ENCODE measurements at regions not wholly inside any gene's neighbourhood (a gene's known extent, or its start where the extent isn't known, plus 50 kb on each side); places are given as distances from the start of the nearest gene placed in this dataset.
"Not testable (repeated sequence)": the region's sequence is repeated elsewhere in the genome, so short reads cannot be mapped to it uniquely, and the experiment has no call there.

DNA sequence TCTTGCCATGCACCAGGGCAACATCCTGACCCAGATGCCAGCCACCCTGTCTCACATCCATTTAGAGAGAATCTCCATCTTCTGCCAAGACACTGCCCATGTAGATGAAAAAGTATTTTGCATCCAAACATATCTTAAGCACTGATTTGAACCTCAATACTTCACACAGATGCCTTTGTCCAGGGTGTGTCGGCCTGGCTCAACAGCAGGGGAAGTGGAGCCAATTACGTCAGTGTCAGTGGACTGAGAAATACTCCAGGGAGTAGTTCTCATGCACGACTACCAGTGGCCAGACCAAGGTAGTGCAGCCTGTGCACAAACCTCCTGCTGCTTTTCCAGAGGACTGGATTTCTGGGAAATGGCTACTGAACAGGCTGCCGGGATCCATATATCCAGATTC is 4840.7 kb upstream of the OR11H1 start:
- not testable (repeated sequence) for H3K27me3 Mint-ChIP-seq (ENCODE audit: unreplicated experiment); H3K4me3 Mint-ChIP-seq (ENCODE audit: unreplicated experiment); H3K36me3 Mint-ChIP-seq (ENCODE audit: low read depth, unreplicated experiment); H3K9me3 Mint-ChIP-seq (ENCODE audit: unreplicated experiment); H3K4me1 Mint-ChIP-seq (ENCODE audit: unreplicated experiment); DNase-seq (ENCODE audit: low spot score); H3K27ac Mint-ChIP-seq (ENCODE audit: unreplicated experiment)
- peak; percentile 19 for TF ChIP-seq CTCF (IDR thresholded peaks at IDR 0.05; ENCODE audit: unreplicated experiment)

DNA sequence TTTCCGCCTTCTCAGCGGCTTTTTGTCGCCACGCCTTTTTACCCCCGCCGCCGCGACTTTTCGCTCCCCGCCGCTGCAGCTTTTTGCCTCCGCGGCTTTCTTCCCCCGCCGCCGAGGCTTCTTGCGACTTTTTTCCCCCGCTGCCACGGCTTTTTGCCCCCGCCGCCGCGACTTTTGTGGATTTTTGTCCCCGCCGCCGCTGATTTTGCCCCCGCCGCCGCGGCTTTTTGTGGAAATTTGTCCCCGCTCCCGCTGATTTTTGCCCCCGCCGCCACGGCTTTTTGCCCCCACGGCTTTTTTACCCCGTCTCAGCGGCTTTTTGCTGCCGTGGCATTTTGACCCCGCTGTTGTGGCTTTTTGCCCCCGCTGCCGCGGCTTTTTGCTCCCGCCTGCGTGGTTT is 4829.2 kb upstream of the OR11H1 start:
- H3K9me3 Mint-ChIP-seq (ENCODE audit: unreplicated experiment); H3K4me1 Mint-ChIP-seq (ENCODE audit: unreplicated experiment); DNase-seq (ENCODE audit: low spot score); H3K4me3 Mint-ChIP-seq (ENCODE audit: unreplicated experiment); H3K36me3 Mint-ChIP-seq (ENCODE audit: low read depth, unreplicated experiment); H3K27ac Mint-ChIP-seq (ENCODE audit: unreplicated experiment); H3K27me3 Mint-ChIP-seq (ENCODE audit: unreplicated experiment): not testable (repeated sequence)

DNA sequence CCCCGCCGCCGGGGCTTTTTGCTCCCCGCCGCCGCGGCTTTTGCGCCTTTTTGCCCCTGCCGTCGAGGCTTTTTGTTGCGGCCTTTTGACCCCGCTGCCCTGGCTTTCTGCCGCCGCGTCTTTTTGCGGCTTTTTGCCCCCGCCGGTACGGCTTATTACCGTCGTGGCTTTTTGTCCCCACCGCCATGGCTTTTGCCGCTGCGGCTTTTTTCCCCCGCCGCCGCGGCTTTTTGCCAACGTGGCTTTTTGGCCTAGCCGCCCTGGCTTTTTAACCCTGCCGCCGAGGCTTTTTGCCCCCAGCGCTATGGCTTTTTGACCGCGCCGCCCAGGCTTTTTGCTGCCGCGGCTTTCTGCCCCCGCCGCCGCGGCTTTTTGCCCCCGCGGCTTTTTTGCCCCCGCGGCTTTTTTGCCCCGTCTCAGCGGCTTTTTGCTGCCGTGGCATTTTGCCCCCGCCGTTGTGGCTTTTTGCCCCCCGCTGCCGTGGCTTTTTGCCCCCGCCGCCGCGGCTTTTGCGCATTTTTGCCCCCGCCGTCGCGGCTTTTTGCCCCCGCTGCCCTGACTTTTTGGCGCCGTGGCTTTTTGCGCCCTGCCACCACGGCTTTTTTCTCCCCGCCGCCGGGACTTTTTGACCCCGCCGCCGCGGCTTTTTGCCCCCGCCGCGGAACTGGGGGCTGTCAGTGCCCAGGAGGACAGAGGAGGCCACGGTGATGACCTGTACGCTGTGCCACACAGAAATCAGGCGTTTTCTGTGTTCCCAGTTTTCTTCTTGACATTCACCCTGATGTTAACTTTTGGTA is 4828.5 kb upstream of the OR11H1 start:
- DNase-seq (ENCODE audit: low spot score); H3K27me3 Mint-ChIP-seq (ENCODE audit: unreplicated experiment): not testable (repeated sequence)

GRCh38 chr22:10708175-10708574 is 4819.8 kb upstream of the OR11H1 start:
- not testable (repeated sequence) for H3K27me3 Mint-ChIP-seq (ENCODE audit: unreplicated experiment); DNase-seq (ENCODE audit: low spot score); H3K4me3 Mint-ChIP-seq (ENCODE audit: unreplicated experiment); H3K27ac Mint-ChIP-seq (ENCODE audit: unreplicated experiment); H3K4me1 Mint-ChIP-seq (ENCODE audit: unreplicated experiment); H3K36me3 Mint-ChIP-seq (ENCODE audit: low read depth, unreplicated experiment)
- peaks cover 13% of the 10 kb centered on the region for H3K9me3 Mint-ChIP-seq (ENCODE audit: unreplicated experiment)

More for the DNA sequence above, 4828.5 kb upstream of the OR11H1 start:
- not testable (repeated sequence) for H3K9me3 Mint-ChIP-seq (ENCODE audit: unreplicated experiment); H3K4me3 Mint-ChIP-seq (ENCODE audit: unreplicated experiment); H3K36me3 Mint-ChIP-seq (ENCODE audit: low read depth, unreplicated experiment); H3K27ac Mint-ChIP-seq (ENCODE audit: unreplicated experiment); H3K4me1 Mint-ChIP-seq (ENCODE audit: unreplicated experiment)

GRCh38 chr22:10710923-10711322 is 4817.1 kb upstream of the OR11H1 start:
- H3K4me1 Mint-ChIP-seq (ENCODE audit: unreplicated experiment); H3K27ac Mint-ChIP-seq (ENCODE audit: unreplicated experiment); H3K27me3 Mint-ChIP-seq (ENCODE audit: unreplicated experiment); H3K36me3 Mint-ChIP-seq (ENCODE audit: low read depth, unreplicated experiment); H3K4me3 Mint-ChIP-seq (ENCODE audit: unreplicated experiment); DNase-seq (ENCODE audit: low spot score): not testable (repeated sequence)
- peaks cover 34% of the 10 kb centered on the region for H3K9me3 Mint-ChIP-seq (ENCODE audit: unreplicated experiment)

DNA sequence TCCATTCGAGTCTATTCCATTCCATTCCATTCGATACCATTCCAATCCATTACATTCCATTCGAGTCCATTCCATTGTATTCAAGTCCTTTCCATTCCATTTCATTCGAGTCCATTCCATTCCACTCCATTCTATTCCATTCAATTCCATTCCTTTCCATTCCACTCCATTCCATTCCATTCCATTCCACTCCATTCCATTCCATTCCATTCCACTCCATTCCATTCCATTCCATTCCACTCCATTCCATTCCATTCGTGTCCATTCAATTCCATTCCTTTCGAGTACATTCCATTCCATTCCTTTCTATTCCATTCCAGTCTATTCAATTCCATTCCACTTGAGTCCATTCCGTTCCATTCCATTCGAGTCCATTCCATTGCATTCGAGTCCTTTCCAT is 4805.2 kb upstream of the OR11H1 start:
- Mint-ChIP-seq H3K27me3 (ENCODE audit: unreplicated experiment) (peaks cover 44% of the 10 kb centered on the region), H3K36me3 (ENCODE audit: low read depth, unreplicated experiment) (peaks cover 36% of the 10 kb centered on the region)

GRCh38 chr22:10723966-10724365 is 4804.0 kb upstream of the OR11H1 start:
- H3K27ac Mint-ChIP-seq (ENCODE audit: unreplicated experiment); H3K4me1 Mint-ChIP-seq (ENCODE audit: unreplicated experiment); H3K4me3 Mint-ChIP-seq (ENCODE audit: unreplicated experiment); DNase-seq (ENCODE audit: low spot score): not testable (repeated sequence)
- H3K27me3 Mint-ChIP-seq (ENCODE audit: unreplicated experiment) = peaks cover 53% of the 10 kb centered on the region
- peaks cover 46% of the 10 kb centered on the region for H3K36me3 Mint-ChIP-seq (ENCODE audit: low read depth, unreplicated experiment)
- peaks cover 81% of the 10 kb centered on the region for H3K9me3 Mint-ChIP-seq (ENCODE audit: unreplicated experiment)

More for the DNA sequence above, 4805.2 kb upstream of the OR11H1 start:
- H3K4me1 Mint-ChIP-seq (ENCODE audit: unreplicated experiment); DNase-seq (ENCODE audit: low spot score); H3K27ac Mint-ChIP-seq (ENCODE audit: unreplicated experiment): not testable (repeated sequence)
- H3K9me3 Mint-ChIP-seq (ENCODE audit: unreplicated experiment) = peaks cover 76% of the 10 kb centered on the region
- H3K4me3 Mint-ChIP-seq (ENCODE audit: unreplicated experiment) = peak overlapping the region; percentile 0

DNA sequence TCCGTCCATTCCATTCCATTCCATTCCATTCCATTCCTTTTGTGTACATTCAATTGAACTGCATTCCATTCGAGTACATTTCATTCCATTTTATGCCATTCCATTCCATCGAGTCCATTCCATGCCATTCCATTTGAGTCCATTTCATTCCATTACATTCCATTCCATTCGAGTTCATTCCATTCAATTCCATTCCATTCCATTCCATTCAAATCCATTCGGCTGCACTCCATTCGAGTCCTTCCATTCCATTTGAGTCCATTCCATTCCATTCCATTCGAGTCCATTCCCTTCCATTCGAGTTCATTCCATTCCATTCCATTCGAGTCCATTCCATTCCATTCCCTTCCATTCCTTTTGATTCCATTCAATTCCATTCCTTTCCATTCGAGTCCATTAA is 4800.6 kb upstream of the OR11H1 start:
- Mint-ChIP-seq H3K36me3 (ENCODE audit: low read depth, unreplicated experiment) (peaks cover 50% of the 10 kb centered on the region), H3K4me1 (ENCODE audit: unreplicated experiment) (no peaks in the 10 kb centered on the region), H3K9me3 (ENCODE audit: unreplicated experiment) (peaks cover 78% of the 10 kb centered on the region), H3K4me3 (ENCODE audit: unreplicated experiment) (no peak overlapping the region), H3K27me3 (ENCODE audit: unreplicated experiment) (peaks cover 45% of the 10 kb centered on the region), H3K27ac (ENCODE audit: unreplicated experiment) (no peak overlapping the region)
- DNase-seq (ENCODE audit: low spot score) = no peak
- no peak for TF ChIP-seq CTCF (IDR thresholded peaks at IDR 0.05; ENCODE audit: unreplicated experiment)

DNA sequence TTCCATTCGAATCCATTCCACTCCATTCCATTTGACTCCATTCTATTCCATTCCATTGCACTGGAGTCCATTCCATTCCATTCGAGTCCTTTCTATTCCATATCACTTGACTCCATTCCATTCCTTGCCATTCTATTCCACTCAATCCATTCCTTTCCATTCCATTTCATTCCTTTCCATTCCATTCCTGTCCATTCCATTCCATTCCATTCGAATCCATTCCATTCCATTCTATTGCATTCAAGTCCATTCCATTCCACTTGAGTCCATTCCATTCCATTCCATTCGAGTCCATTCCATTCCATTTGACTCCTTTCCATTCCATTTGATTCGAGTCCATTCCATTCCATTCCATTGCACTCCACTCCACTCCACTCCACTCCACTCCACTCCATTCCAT is 4798.0 kb upstream of the OR11H1 start:
- Mint-ChIP-seq H3K9me3 (ENCODE audit: unreplicated experiment) (peaks cover 63% of the 10 kb centered on the region), H3K36me3 (ENCODE audit: low read depth, unreplicated experiment) (peaks cover 42% of the 10 kb centered on the region), H3K27me3 (ENCODE audit: unreplicated experiment) (peaks cover 34% of the 10 kb centered on the region)
- not testable (repeated sequence) for DNase-seq (ENCODE audit: low spot score); H3K4me3 Mint-ChIP-seq (ENCODE audit: unreplicated experiment); H3K4me1 Mint-ChIP-seq (ENCODE audit: unreplicated experiment); H3K27ac Mint-ChIP-seq (ENCODE audit: unreplicated experiment)

DNA sequence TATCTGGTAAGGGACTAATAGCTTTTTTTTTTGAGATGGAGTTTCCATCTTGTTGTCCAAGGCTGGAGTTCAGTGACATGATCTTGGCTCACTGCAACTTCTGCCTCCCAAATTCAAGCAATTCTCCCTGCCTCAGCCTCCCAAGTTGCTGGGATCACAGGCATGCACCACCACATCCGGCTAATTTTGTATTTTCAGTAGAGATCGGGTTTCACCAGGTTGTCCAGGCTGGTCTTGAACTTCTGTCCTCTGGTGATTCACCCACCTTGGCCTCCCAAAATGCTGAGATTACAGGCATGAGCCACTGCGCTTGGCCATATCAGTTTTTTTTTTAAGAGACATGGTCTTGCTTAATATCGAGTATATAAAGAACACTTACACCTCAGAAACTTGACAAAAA is 4797.3 kb upstream of the OR11H1 start:
- H3K36me3 Mint-ChIP-seq (ENCODE audit: low read depth, unreplicated experiment) = peaks cover 46% of the 10 kb centered on the region
- not testable (repeated sequence) for H3K27ac Mint-ChIP-seq (ENCODE audit: unreplicated experiment); DNase-seq (ENCODE audit: low spot score); H3K4me3 Mint-ChIP-seq (ENCODE audit: unreplicated experiment); H3K4me1 Mint-ChIP-seq (ENCODE audit: unreplicated experiment)
- peaks cover 34% of the 10 kb centered on the region for H3K27me3 Mint-ChIP-seq (ENCODE audit: unreplicated experiment)
- peaks cover 62% of the 10 kb centered on the region for H3K9me3 Mint-ChIP-seq (ENCODE audit: unreplicated experiment)
